ENCODE measurements at regions not wholly inside any gene's neighbourhood (a gene's known extent, or its start where the extent isn't known, plus 50 kb on each side); places are given as distances from the start of the nearest gene placed in this dataset.

GRCh38 chr6:18656506-18656905 is 269.4 kb downstream of the RNF144B start:
- TF ChIP-seq CTCF (IDR thresholded peaks at IDR 0.05) (no peak), ZFX (IDR thresholded peaks at IDR 0.05; ENCODE audit: borderline replicate concordance) (no peak)
